ENCODE measurements at regions not wholly inside any gene's neighbourhood (a gene's known extent, or its start where the extent isn't known, plus 50 kb on each side); places are given as distances from the start of the nearest gene placed in this dataset.
A peak's percentile ranks its signal among the peaks of the same experiment; 100 is the strongest.

DNA sequence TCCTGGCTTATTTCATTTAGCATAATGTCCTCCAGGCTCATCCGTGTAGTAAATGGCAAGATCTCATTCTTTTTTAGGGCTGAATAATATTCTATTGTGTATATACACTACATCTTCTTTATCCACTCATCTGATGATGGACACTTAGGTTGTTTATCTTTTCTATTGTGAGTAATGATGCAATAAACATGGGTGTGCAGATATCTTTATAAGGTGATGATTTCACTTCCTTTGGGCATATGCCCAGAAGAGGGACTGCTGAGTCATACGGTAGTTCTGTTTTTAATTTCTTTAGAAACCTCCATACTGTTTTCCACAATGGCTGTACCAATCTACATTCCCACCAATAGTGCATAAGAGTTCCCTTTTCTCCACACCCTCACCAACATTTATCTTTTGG lies 317.6 kb upstream of the CNKSR2 start:
- no peaks in the 10 kb centered on the region for H3K79me2 ChIP-seq (ENCODE audit: insufficient read depth, low read length)
- H3K4me3 Mint-ChIP-seq (ENCODE audit: unreplicated experiment), result no peak overlapping the region
- peak; percentile 0 for DNase-seq (ENCODE audit: low read depth)
- no peak overlapping the region for H3K27ac ChIP-seq (ENCODE audit: low read depth, low read length)
- no peaks in the 10 kb centered on the region for H3K27me3 ChIP-seq (ENCODE audit: insufficient read depth, low read length)
- FAIRE-seq, result peak; percentile 100
- no peaks in the 10 kb centered on the region for H3K9me3 ChIP-seq (ENCODE audit: insufficient read depth, low read depth, low read length)
- TF ChIP-seq, protein P1, sequence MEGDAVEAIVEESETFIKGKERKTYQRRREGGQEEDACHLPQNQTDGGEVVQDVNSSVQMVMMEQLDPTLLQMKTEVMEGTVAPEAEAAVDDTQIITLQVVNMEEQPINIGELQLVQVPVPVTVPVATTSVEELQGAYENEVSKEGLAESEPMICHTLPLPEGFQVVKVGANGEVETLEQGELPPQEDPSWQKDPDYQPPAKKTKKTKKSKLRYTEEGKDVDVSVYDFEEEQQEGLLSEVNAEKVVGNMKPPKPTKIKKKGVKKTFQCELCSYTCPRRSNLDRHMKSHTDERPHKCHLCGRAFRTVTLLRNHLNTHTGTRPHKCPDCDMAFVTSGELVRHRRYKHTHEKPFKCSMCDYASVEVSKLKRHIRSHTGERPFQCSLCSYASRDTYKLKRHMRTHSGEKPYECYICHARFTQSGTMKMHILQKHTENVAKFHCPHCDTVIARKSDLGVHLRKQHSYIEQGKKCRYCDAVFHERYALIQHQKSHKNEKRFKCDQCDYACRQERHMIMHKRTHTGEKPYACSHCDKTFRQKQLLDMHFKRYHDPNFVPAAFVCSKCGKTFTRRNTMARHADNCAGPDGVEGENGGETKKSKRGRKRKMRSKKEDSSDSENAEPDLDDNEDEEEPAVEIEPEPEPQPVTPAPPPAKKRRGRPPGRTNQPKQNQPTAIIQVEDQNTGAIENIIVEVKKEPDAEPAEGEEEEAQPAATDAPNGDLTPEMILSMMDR (IDR thresholded peaks at IDR 0.05; ENCODE audit: insufficient read depth, low read depth, low read length), result no peak
- no peak for TF ChIP-seq EZH2 (IDR thresholded peaks at IDR 0.05; ENCODE audit: insufficient read depth, low read length)
- H3K27ac Mint-ChIP-seq (ENCODE audit: unreplicated experiment), result no peak overlapping the region
- H3K4me3 ChIP-seq (ENCODE audit: insufficient read depth, low read depth, low read length), result no peak overlapping the region
- peaks cover 5% of the 10 kb centered on the region for H3K9me3 Mint-ChIP-seq (ENCODE audit: unreplicated experiment)
- H3K4me2 ChIP-seq (ENCODE audit: low read length), result no peak overlapping the region
- H3K9ac ChIP-seq (ENCODE audit: low read length), result no peak overlapping the region
- no peaks in the 10 kb centered on the region for H3K27me3 Mint-ChIP-seq (ENCODE audit: low read depth, unreplicated experiment)
- no peaks in the 10 kb centered on the region for H3K36me3 ChIP-seq (ENCODE audit: insufficient read depth, low read length)
- H2AFZ ChIP-seq (ENCODE audit: low read depth, low read length), result no peak overlapping the region
- no peaks in the 10 kb centered on the region for H3K4me1 Mint-ChIP-seq (ENCODE audit: low read depth, unreplicated experiment)
- no peaks in the 10 kb centered on the region for H3K4me1 ChIP-seq (ENCODE audit: insufficient read depth, low read length)
- H4K20me1 ChIP-seq (ENCODE audit: insufficient read depth, low read length), result no peaks in the 10 kb centered on the region
- no peaks in the 10 kb centered on the region for H3K36me3 Mint-ChIP-seq (ENCODE audit: low read depth, unreplicated experiment)

DNA sequence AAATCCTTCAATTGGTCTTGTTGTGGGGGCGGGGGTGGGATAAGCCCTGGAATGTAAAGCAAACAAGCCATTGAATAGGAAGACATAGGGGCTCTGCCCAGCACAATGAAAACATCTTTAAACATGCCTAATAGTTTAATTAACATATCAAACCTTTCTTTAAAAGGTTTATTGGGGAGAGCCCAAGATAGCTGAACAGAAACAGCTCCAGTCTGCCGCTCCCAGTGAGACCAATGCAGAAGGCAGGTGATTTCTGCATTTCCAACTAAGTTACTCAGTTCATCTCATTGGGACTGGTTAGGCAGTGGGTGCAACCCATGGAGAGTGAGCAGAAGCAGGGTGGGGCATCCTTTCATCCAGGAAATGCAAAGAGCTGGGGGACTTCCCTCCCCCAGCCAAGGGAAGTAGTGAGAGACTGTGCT lies 327.2 kb upstream of the CNKSR2 start:
- no peaks in the 10 kb centered on the region for H3K27me3 Mint-ChIP-seq (ENCODE audit: low read depth, unreplicated experiment)
- H3K4me1 Mint-ChIP-seq (ENCODE audit: low read depth, unreplicated experiment), result no peaks in the 10 kb centered on the region
- TF ChIP-seq, protein P1 (IDR thresholded peaks at IDR 0.05; ENCODE audit: insufficient read depth, low read depth, low read length), result no peak
- TF ChIP-seq EZH2 (IDR thresholded peaks at IDR 0.05; ENCODE audit: insufficient read depth, low read length), result no peak
- no peak overlapping the region for H3K27ac Mint-ChIP-seq (ENCODE audit: unreplicated experiment)
- Histone ChIP-seq H3K9me3 (ENCODE audit: insufficient read depth, low read depth, low read length) (no peaks in the 10 kb centered on the region), H3K27ac (ENCODE audit: low read depth, low read length) (no peak overlapping the region), H3K4me2 (ENCODE audit: low read length) (no peak overlapping the region), H3K4me1 (ENCODE audit: insufficient read depth, low read length) (no peaks in the 10 kb centered on the region), H3K27me3 (ENCODE audit: insufficient read depth, low read length) (no peaks in the 10 kb centered on the region), H4K20me1 (ENCODE audit: insufficient read depth, low read length) (no peaks in the 10 kb centered on the region), H2AFZ (ENCODE audit: low read depth, low read length) (no peak overlapping the region), H3K9ac (ENCODE audit: low read length) (no peak overlapping the region), H3K36me3 (ENCODE audit: insufficient read depth, low read length) (no peaks in the 10 kb centered on the region), H3K79me2 (ENCODE audit: insufficient read depth, low read length) (no peaks in the 10 kb centered on the region), H3K4me3 (ENCODE audit: insufficient read depth, low read depth, low read length) (no peak overlapping the region)
- DNase-seq (ENCODE audit: low read depth) (no peak), FAIRE-seq (no peak)
- no peaks in the 10 kb centered on the region for H3K9me3 Mint-ChIP-seq (ENCODE audit: unreplicated experiment)
- H3K36me3 Mint-ChIP-seq (ENCODE audit: low read depth, unreplicated experiment), result no peaks in the 10 kb centered on the region
- H3K4me3 Mint-ChIP-seq (ENCODE audit: unreplicated experiment), result no peak overlapping the region

DNA sequence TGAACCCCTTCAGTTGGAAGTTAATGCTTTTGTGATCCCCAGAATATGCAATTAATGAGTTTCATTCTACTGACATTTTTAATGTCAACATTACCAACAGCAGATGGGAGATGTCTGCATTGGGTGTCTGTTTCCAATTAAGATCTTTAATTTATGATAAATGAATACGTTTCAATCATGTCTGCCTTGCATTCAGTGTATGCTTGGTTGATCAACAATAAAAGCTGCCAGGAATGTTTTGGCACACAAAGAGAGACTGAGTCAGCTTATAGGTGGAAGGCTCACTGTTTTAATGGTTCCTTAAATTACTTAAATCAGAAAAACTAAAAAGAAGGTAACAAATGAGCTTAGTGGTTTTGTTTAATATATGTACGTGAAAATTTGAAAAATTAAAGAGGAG lies 359.9 kb upstream of the CNKSR2 start:
- H3K4me3 Mint-ChIP-seq (ENCODE audit: unreplicated experiment), result no peak overlapping the region
- TF ChIP-seq EZH2 (IDR thresholded peaks at IDR 0.05; ENCODE audit: insufficient read depth, low read length), result no peak
- TF ChIP-seq, protein P1 (IDR thresholded peaks at IDR 0.05; ENCODE audit: insufficient read depth, low read depth, low read length), result no peak
- H3K9me3 Mint-ChIP-seq (ENCODE audit: unreplicated experiment), result peaks cover 4% of the 10 kb centered on the region
- H3K9me3 ChIP-seq (ENCODE audit: insufficient read depth, low read depth, low read length), result no peaks in the 10 kb centered on the region
- H3K79me2 ChIP-seq (ENCODE audit: insufficient read depth, low read length), result no peaks in the 10 kb centered on the region
- no peaks in the 10 kb centered on the region for H3K4me1 ChIP-seq (ENCODE audit: insufficient read depth, low read length)
- no peaks in the 10 kb centered on the region for H3K4me1 Mint-ChIP-seq (ENCODE audit: low read depth, unreplicated experiment)
- H3K27ac Mint-ChIP-seq (ENCODE audit: unreplicated experiment), result no peak overlapping the region
- DNase-seq (ENCODE audit: low read depth), result no peak
- no peak overlapping the region for H3K27ac ChIP-seq (ENCODE audit: low read depth, low read length)
- H3K4me3 ChIP-seq (ENCODE audit: insufficient read depth, low read depth, low read length), result no peak overlapping the region
- no peaks in the 10 kb centered on the region for H3K27me3 Mint-ChIP-seq (ENCODE audit: low read depth, unreplicated experiment)
- H3K4me2 ChIP-seq (ENCODE audit: low read length), result no peak overlapping the region
- H3K36me3 Mint-ChIP-seq (ENCODE audit: low read depth, unreplicated experiment), result no peaks in the 10 kb centered on the region
- no peaks in the 10 kb centered on the region for H3K27me3 ChIP-seq (ENCODE audit: insufficient read depth, low read length)
- no peak overlapping the region for H2AFZ ChIP-seq (ENCODE audit: low read depth, low read length)
- FAIRE-seq, result no peak
- no peaks in the 10 kb centered on the region for H3K36me3 ChIP-seq (ENCODE audit: insufficient read depth, low read length)
- no peak overlapping the region for H3K9ac ChIP-seq (ENCODE audit: low read length)
- H4K20me1 ChIP-seq (ENCODE audit: insufficient read depth, low read length), result no peaks in the 10 kb centered on the region

Data from astrocyte (in vitro differentiated cells and primary cell).